Prostate gland (tissue), 2 donors: ENCODE measurements at regions not wholly inside any gene's neighbourhood (a gene's known extent, or its start where the extent isn't known, plus 50 kb on each side); places are given as distances from the start of the nearest gene placed in this dataset.
A peak's percentile ranks its signal among the peaks of the same experiment; 100 is the strongest.
"Not testable (repeated sequence)": the region's sequence is repeated elsewhere in the genome, so short reads cannot be mapped to it uniquely, and the experiment has no call there.

Experiments
- DNase-seq: peaks from one replicate; pipeline ENCODE4 v3.0.0-alpha.2; 2019; ENCODE audit warnings: low spot score
- H3K27ac ChIP-seq, 2 donors: fragments of 200-600 bp; sonication (generic); 2 replicates each; pipeline ENCODE4 v1.5.1; 2017 to 2019
- H3K27me3 ChIP-seq: fragments of 200-600 bp; sonication (generic); replicated peaks from 2 replicates; pipeline ENCODE4 v1.5.1; 2019; ENCODE audit not compliant: insufficient read depth
- H3K36me3 ChIP-seq, 2 donors: fragments of 200-600 bp; sonication (generic); 1 replicate in 1 of 2; 2 replicates in 1 of 2; pipeline versions ENCODE4 v1.5.1 to v1.8.1; 2017 to 2019
- H3K4me1 ChIP-seq: fragments of 200-600 bp; sonication (generic); replicated peaks from 2 replicates; pipeline ENCODE4 v1.5.1; 2019
- H3K4me3 ChIP-seq, 2 donors: fragments of 200-600 bp; sonication (generic); 2 replicates each; pipeline ENCODE4 v1.5.1; 2017 to 2019
- H3K9me3 ChIP-seq: fragments of 200-600 bp; sonication (generic); 2 replicates; pipeline ENCODE4 v1.5.1; 2017
- CTCF ChIP-seq, 4 experiments: fragments of 200-600 bp in 2 of 4; fragments of 450-650 bp in 2 of 4; sonication (generic) in 2 of 4; IDR thresholded peaks; 1 replicate in 3 of 4; 2 replicates in 1 of 4; pipeline ENCODE4 v1.5.1; 2016 to 2019; ENCODE audit warnings: antibody characterized with exemption in 4 of 4, mild to moderate bottlenecking in 2 of 4, moderate library complexity in 2 of 4
- POLR2A ChIP-seq: fragments of 450-650 bp; IDR thresholded peaks from one replicate; pipeline ENCODE4 v1.6.1; 2016; ENCODE audit warnings: antibody characterized with exemption, mild to moderate bottlenecking
- POLR2AphosphoS5 ChIP-seq: sonication (generic); formaldehyde crosslinking; IDR thresholded peaks from one replicate; pipeline ENCODE4 v1.6.1; 2017; ENCODE audit warnings: antibody characterized with exemption
- WGBS: methylation state at CpG from one replicate; pipeline ENCODE4 v1.1.5; 2018; 5-methylcytosine and 5-hydroxymethylcytosine counted together
- intact Hi-C: fragments of 100-400 bp; cut with DNase I; formaldehyde crosslinking; loops from one replicate; pipeline ENCODE4 v1.14.2; 2022

GRCh38 chr3:177491296-177492032 lies 294.2 kb upstream of the TBL1XR1 start:
- no peak overlapping the region for H3K27ac ChIP-seq
- intact Hi-C loops = no loop called here
- no peak overlapping the region for H3K4me3 ChIP-seq
- no peaks in the 10 kb centered on the region for H3K9me3 ChIP-seq
- no peaks in the 10 kb centered on the region for H3K4me1 ChIP-seq
- DNase-seq = no peak
- H3K27me3 ChIP-seq = no peaks in the 10 kb centered on the region
- WGBS = 21% methylated on average over 7 of the region's 7 CpGs
- TF ChIP-seq POLR2AphosphoS5 (no peak), POLR2A (no peak), CTCF (IDR thresholded peaks at IDR 0.05) (no peak)
- H3K36me3 ChIP-seq = no peaks in the 10 kb centered on the region

- DNase-seq = no peak
- no peaks in the 10 kb centered on the region for H3K4me1 ChIP-seq
- intact Hi-C loops = no loop called here
- no peaks in the 10 kb centered on the region for H3K27me3 ChIP-seq
- no peaks in the 10 kb centered on the region for H3K9me3 ChIP-seq
- no peak overlapping the region for H3K27ac ChIP-seq
- TF ChIP-seq POLR2A (no peak), POLR2AphosphoS5 (no peak), CTCF (IDR thresholded peaks at IDR 0.05) (no peak)
- no peak overlapping the region for H3K4me3 ChIP-seq
- 91% methylated on average over 2 of the region's 2 CpGs for WGBS
- no peaks in the 10 kb centered on the region for H3K36me3 ChIP-seq
These were observed 295.8 kb upstream of the TBL1XR1 start for GRCh38 chr3:177493091-177493490.

DNA sequence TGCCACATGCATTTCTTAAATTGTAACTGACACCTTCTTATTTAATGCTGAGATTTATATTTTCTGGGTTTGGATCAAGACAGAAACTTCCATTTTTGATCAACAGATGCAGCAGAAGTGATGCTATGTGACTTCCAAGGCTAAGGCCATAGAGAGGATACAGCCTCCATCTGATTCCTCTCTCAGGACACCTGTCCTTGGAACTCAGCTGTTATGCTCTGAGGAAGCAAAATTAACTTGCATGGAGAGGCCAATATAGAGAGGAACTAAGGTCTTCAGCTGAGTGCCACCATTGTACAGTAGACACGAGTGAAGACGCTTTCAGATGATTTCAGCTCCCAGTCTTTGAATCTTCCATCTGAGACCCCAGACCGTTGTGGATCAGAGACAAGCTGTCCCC lies 296.9 kb upstream of the TBL1XR1 start:
- intact Hi-C loops = no loop called here
- H3K4me1 ChIP-seq = no peaks in the 10 kb centered on the region
- no peak for DNase-seq
- TF ChIP-seq CTCF (IDR thresholded peaks at IDR 0.05) = no peak
- H3K4me3 ChIP-seq = no peak overlapping the region
- H3K36me3 ChIP-seq = no peaks in the 10 kb centered on the region
- WGBS = 90% methylated on average over 3 of the region's 3 CpGs
- no peaks in the 10 kb centered on the region for H3K27me3 ChIP-seq
- no peaks in the 10 kb centered on the region for H3K9me3 ChIP-seq
- no peak overlapping the region for H3K27ac ChIP-seq

DNA sequence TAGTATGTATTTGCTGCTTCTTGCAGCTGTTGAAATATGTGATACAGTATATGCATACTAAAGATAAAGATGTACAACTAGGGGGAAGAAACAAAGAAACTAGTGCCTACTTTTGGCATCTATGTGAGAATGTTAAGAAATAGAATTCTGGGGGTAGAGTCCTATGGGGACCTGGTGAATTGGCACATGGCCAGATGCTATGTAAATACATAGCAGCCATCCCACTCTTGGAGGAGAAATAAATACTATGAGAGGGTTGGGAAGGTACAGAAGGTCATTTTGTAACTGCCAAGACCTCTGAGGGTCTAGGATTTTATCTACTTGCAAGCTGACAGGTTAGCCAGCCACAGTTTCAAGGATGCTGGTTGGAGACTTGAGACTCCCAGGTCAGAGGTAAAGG lies 298.3 kb upstream of the TBL1XR1 start:
- Histone ChIP-seq H3K4me3 (no peak overlapping the region), H3K9me3 (no peaks in the 10 kb centered on the region), H3K4me1 (no peaks in the 10 kb centered on the region), H3K36me3 (no peaks in the 10 kb centered on the region), H3K27me3 (no peaks in the 10 kb centered on the region), H3K27ac (peak overlapping the region in 1 of 2 donors; percentile 22)
- TF ChIP-seq POLR2AphosphoS5 (no peak), POLR2A (no peak), CTCF (IDR thresholded peaks at IDR 0.05) (no peak)
- intact Hi-C loops = no loop called here
- DNase-seq = no peak

GRCh38 chr3:177498037-177498857 lies 301.0 kb upstream of the TBL1XR1 start:
- Histone ChIP-seq H3K4me3 (no peak overlapping the region), H3K9me3 (no peaks in the 10 kb centered on the region), H3K4me1 (no peaks in the 10 kb centered on the region), H3K27ac (no peak overlapping the region), H3K36me3 (no peaks in the 10 kb centered on the region), H3K27me3 (no peaks in the 10 kb centered on the region)
- no peak for DNase-seq
- WGBS = 55% methylated on average over 5 of the region's 5 CpGs
- TF ChIP-seq POLR2A (no peak), POLR2AphosphoS5 (peak; percentile 3)
- intact Hi-C loops = no loop called here

- H3K9me3 ChIP-seq, H3K4me3 ChIP-seq, H3K36me3 ChIP-seq, DNase-seq, H3K27ac ChIP-seq, intact Hi-C loops, H3K4me1 ChIP-seq, H3K27me3 ChIP-seq: not testable (repeated sequence)
- WGBS = 96% methylated on average over 2 of the region's 2 CpGs
These were observed 301.8 kb upstream of the TBL1XR1 start for GRCh38 chr3:177499039-177499438.
